Liver (tissue), 8 donors: ENCODE measurements at regions not wholly inside any gene's neighbourhood (a gene's known extent, or its start where the extent isn't known, plus 50 kb on each side); places are given as distances from the start of the nearest gene placed in this dataset.

ENCODE experiments used
- DNase-seq: peaks from one replicate; pipeline ENCODE4 v3.0.0-alpha.2; 2017; ENCODE audit warnings: low spot score
- H3K27ac ChIP-seq, 2 donors: one replicate each; pipeline ENCODE4 v1.7.0; 2013; ENCODE audit warnings: inconsistent platforms in 2 of 2, low read length in 2 of 2, control low read depth in 1 of 2, low read depth in 1 of 2, mild to moderate bottlenecking in 1 of 2
- H3K27me3 ChIP-seq, 4 donors: one replicate each; pipeline versions ENCODE4 v1.6.1 to v1.7.0; 2013; ENCODE audit warnings: low read length in 3 of 4, inconsistent platforms in 1 of 4, mild to moderate bottlenecking in 1 of 4, moderate library complexity in 1 of 4; ENCODE audit not compliant: control insufficient read depth in 4 of 4, insufficient read depth in 4 of 4
- H3K36me3 ChIP-seq, 4 donors: one replicate each; pipeline versions ENCODE4 v1.6.1 to v1.7.0; 2013; ENCODE audit warnings: low read length in 3 of 4, mild to moderate bottlenecking in 3 of 4, low read depth in 1 of 4, moderate library complexity in 1 of 4; ENCODE audit not compliant: control insufficient read depth in 4 of 4, insufficient read depth in 3 of 4
- H3K4me1 ChIP-seq, 4 donors: one replicate each; pipeline versions ENCODE4 v1.6.1 to v1.7.0; 2013; ENCODE audit warnings: low read length in 3 of 4, mild to moderate bottlenecking in 3 of 4, moderate library complexity in 1 of 4; ENCODE audit not compliant: control insufficient read depth in 4 of 4, insufficient read depth in 4 of 4
- H3K4me3 ChIP-seq, 3 donors: one replicate each; pipeline versions ENCODE4 v1.6.1 to v1.7.0; 2013; ENCODE audit warnings: low read length in 3 of 3, control low read depth in 1 of 3, low read depth in 1 of 3, mild to moderate bottlenecking in 1 of 3
- H3K9ac ChIP-seq, 2 donors: one replicate each; pipeline ENCODE4 v1.7.0; 2013; ENCODE audit warnings: low read length in 2 of 2, mild to moderate bottlenecking in 2 of 2, moderate library complexity in 2 of 2, control low read depth in 1 of 2, low read depth in 1 of 2
- H3K9me3 ChIP-seq, 4 donors: one replicate each; pipeline versions ENCODE4 v1.6.1 to v1.7.0; 2013; ENCODE audit warnings: low read length in 3 of 4; ENCODE audit not compliant: control insufficient read depth in 4 of 4
- FOXA2 ChIP-seq: IDR thresholded peaks from 2 replicates; pipeline ENCODE4 v1.6.1; 2016; ENCODE audit warnings: antibody characterized with exemption
- GABPA ChIP-seq, 2 donors: IDR thresholded peaks in 1 of 2; conservative IDR thresholded peaks in 1 of 2; 2 replicates each; pipeline ENCODE4 v1.6.1; 2016; ENCODE audit warnings: antibody characterized with exemption in 2 of 2, mild to moderate bottlenecking in 1 of 2, moderate library complexity in 1 of 2
- HNF4G ChIP-seq: IDR thresholded peaks from 2 replicates; pipeline ENCODE4 v1.6.1; 2016; ENCODE audit warnings: antibody characterized with exemption
- JUND ChIP-seq, 2 donors: IDR thresholded peaks; 2 replicates each; pipeline ENCODE4 v1.6.1; 2016; ENCODE audit warnings: antibody characterized with exemption in 2 of 2
- RAD21 ChIP-seq, 2 donors: IDR thresholded peaks; 2 replicates each; pipeline ENCODE4 v1.6.1; 2016; ENCODE audit warnings: antibody characterized with exemption in 2 of 2, mild to moderate bottlenecking in 2 of 2
- RXRA ChIP-seq, 2 donors: IDR thresholded peaks; 2 replicates each; pipeline ENCODE4 v1.6.1; 2017 to 2018; ENCODE audit warnings: antibody characterized with exemption in 2 of 2, mild to moderate bottlenecking in 1 of 2
- SP1 ChIP-seq: IDR thresholded peaks from 2 replicates; pipeline ENCODE4 v1.6.1; 2018; ENCODE audit warnings: antibody characterized with exemption, mild to moderate bottlenecking
- YY1 ChIP-seq: IDR thresholded peaks from 2 replicates; pipeline ENCODE4 v1.6.1; 2016; ENCODE audit warnings: antibody characterized with exemption, mild to moderate bottlenecking
- WGBS: extraction: QIAGEN DNeasy Blood & Tissue Kit; methylation state at CpG from one replicate; pipeline ENCODE4 v1.1.7; 2013; 5-methylcytosine and 5-hydroxymethylcytosine counted together
- TF ChIP-seq, protein P1 (sequence below): IDR thresholded peaks from 2 replicates; pipeline ENCODE4 v1.6.1; 2016; ENCODE audit warnings: antibody characterized with exemption
- TF ChIP-seq, protein P2 (sequence below): IDR thresholded peaks from 2 replicates; pipeline ENCODE4 v1.6.1; 2016; ENCODE audit warnings: antibody characterized with exemption
- TF ChIP-seq, protein P3 (sequence below): fragments of 150-350 bp; IDR thresholded peaks from 2 replicates; pipeline ENCODE4 v1.5.1; 2017; ENCODE audit warnings: improper control_type of control experiment, low read depth, low read length; ENCODE audit not compliant: missing input control
- TF ChIP-seq, protein P4 (sequence below): IDR thresholded peaks from 2 replicates; pipeline ENCODE4 v1.6.1; 2016; ENCODE audit warnings: antibody characterized with exemption
- donor health status: healthy.
- donor health status: healthy.
- donor health status: healthy.
- donor health status: healthy.
- donor health status: healthy.

- peaks cover 0 to 3% (median 0%) of the 10 kb centered on the region in 4 donors for H3K27me3 ChIP-seq
- TF ChIP-seq, protein P1, sequence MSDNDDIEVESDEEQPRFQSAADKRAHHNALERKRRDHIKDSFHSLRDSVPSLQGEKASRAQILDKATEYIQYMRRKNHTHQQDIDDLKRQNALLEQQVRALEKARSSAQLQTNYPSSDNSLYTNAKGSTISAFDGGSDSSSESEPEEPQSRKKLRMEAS: no peak
- TF ChIP-seq, protein P2, sequence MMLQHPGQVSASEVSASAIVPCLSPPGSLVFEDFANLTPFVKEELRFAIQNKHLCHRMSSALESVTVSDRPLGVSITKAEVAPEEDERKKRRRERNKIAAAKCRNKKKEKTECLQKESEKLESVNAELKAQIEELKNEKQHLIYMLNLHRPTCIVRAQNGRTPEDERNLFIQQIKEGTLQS: no peak
- TF ChIP-seq RXRA (IDR thresholded peaks at IDR 0.05) (no peak), YY1 (no peak), JUND (IDR thresholded peaks at IDR 0.05) (no peak)
- 84% methylated on average over 1 of the region's 1 CpG for WGBS
- no peaks in the 10 kb centered on the region for H3K36me3 ChIP-seq
- H3K9ac ChIP-seq: no peak overlapping the region
- H3K27ac ChIP-seq: no peak overlapping the region
- H3K4me3 ChIP-seq: no peak overlapping the region
- H3K4me1 ChIP-seq: no peaks in the 10 kb centered on the region
- no peaks in the 10 kb centered on the region for H3K9me3 ChIP-seq
- no peak for DNase-seq
Measured at GRCh38 chrX:101732870-101733269, 73.2 kb upstream of the ARMCX2 start.

DNA sequence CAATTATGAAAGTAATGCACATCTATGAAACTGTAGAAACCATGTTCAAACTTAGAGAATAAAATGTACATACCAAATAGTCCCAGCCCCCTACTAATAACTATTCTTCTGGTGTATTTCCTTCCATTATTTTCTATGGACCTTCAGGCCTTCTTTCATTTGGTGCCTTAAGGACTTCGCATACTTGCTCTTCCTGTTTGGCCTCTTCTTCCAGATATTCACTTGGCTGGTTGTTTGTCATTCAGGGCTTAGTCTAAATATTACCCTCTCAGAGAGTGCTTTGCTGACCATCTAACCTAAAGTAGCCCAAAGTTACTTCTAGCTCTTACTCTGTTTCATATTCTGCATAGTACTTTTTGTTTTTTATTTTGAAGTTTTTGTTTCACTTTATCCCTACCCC is 70.3 kb upstream of the ARMCX2 start:
- Histone ChIP-seq H3K9ac (no peak overlapping the region), H3K9me3 (no peaks in the 10 kb centered on the region), H3K36me3 (no peaks in the 10 kb centered on the region), H3K4me3 (no peak overlapping the region), H3K27me3 (peaks cover 0 to 7% (median 0%) of the 10 kb centered on the region in 4 donors), H3K4me1 (no peaks in the 10 kb centered on the region), H3K27ac (no peak overlapping the region)
- DNase-seq: no peak
- TF ChIP-seq, protein P3, sequence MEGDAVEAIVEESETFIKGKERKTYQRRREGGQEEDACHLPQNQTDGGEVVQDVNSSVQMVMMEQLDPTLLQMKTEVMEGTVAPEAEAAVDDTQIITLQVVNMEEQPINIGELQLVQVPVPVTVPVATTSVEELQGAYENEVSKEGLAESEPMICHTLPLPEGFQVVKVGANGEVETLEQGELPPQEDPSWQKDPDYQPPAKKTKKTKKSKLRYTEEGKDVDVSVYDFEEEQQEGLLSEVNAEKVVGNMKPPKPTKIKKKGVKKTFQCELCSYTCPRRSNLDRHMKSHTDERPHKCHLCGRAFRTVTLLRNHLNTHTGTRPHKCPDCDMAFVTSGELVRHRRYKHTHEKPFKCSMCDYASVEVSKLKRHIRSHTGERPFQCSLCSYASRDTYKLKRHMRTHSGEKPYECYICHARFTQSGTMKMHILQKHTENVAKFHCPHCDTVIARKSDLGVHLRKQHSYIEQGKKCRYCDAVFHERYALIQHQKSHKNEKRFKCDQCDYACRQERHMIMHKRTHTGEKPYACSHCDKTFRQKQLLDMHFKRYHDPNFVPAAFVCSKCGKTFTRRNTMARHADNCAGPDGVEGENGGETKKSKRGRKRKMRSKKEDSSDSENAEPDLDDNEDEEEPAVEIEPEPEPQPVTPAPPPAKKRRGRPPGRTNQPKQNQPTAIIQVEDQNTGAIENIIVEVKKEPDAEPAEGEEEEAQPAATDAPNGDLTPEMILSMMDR: no peak
- TF ChIP-seq FOXA2 (no peak), SP1 (no peak), GABPA (IDR thresholded peaks at IDR 0.05 in 1 of 2, conservative IDR thresholded peaks at IDR 0.05 in 1 of 2) (no peak), JUND (IDR thresholded peaks at IDR 0.05) (no peak), RAD21 (IDR thresholded peaks at IDR 0.05) (no peak), HNF4G (no peak), RXRA (IDR thresholded peaks at IDR 0.05) (no peak)
- TF ChIP-seq, protein P4, sequence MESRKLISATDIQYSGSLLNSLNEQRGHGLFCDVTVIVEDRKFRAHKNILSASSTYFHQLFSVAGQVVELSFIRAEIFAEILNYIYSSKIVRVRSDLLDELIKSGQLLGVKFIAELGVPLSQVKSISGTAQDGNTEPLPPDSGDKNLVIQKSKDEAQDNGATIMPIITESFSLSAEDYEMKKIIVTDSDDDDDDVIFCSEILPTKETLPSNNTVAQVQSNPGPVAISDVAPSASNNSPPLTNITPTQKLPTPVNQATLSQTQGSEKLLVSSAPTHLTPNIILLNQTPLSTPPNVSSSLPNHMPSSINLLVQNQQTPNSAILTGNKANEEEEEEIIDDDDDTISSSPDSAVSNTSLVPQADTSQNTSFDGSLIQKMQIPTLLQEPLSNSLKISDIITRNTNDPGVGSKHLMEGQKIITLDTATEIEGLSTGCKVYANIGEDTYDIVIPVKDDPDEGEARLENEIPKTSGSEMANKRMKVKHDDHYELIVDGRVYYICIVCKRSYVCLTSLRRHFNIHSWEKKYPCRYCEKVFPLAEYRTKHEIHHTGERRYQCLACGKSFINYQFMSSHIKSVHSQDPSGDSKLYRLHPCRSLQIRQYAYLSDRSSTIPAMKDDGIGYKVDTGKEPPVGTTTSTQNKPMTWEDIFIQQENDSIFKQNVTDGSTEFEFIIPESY: no peak
- TF ChIP-seq, protein P1: no peak
- WGBS: 58% methylated on average over 1 of the region's 1 CpG
